ENCODE measurements at regions not wholly inside any gene's neighbourhood (a gene's known extent, or its start where the extent isn't known, plus 50 kb on each side); places are given as distances from the start of the nearest gene placed in this dataset.
"Not testable (repeated sequence)": the region's sequence is repeated elsewhere in the genome, so short reads cannot be mapped to it uniquely, and the experiment has no call there.

GRCh38 chr1:228825041-228825440, 89.8 kb downstream of the RHOU start:
- no peak for DNase-seq

- no peak for DNase-seq
Measured at GRCh38 chr1:228825840-228826484, 90.7 kb downstream of the RHOU start.

GRCh38 chr1:228827019-228827418, 91.7 kb downstream of the RHOU start:
- DNase-seq = no peak

- no peak for DNase-seq
Measured at GRCh38 chr1:228828151-228828550, 92.9 kb downstream of the RHOU start.

- no peak for DNase-seq
Measured at GRCh38 chr1:228830185-228830953, 95.1 kb downstream of the RHOU start.

- DNase-seq = no peak
Measured at GRCh38 chr1:228830954-228831481, 95.7 kb downstream of the RHOU start.

GRCh38 chr1:228833911-228834688, 98.8 kb downstream of the RHOU start:
- no peak for DNase-seq

GRCh38 chr1:228835456-228835855, 100.2 kb downstream of the RHOU start:
- no peak for DNase-seq

- no peak for DNase-seq
Measured at GRCh38 chr1:228835911-228836310, 100.6 kb downstream of the RHOU start.

GRCh38 chr1:228836427-228836826, 101.1 kb downstream of the RHOU start:
- DNase-seq = no peak

- DNase-seq = no peak
Measured at GRCh38 chr1:228837032-228837431, 101.8 kb downstream of the RHOU start.

- peak in 1 of 2 experiments; percentile 19 for DNase-seq
Measured at GRCh38 chr1:228837817-228838716, 102.8 kb downstream of the RHOU start.

GRCh38 chr1:228838717-228839500, 103.6 kb downstream of the RHOU start:
- DNase-seq = no peak

- DNase-seq = no peak
Measured at GRCh38 chr1:228839656-228840055, 104.4 kb downstream of the RHOU start.

GRCh38 chr1:228841632-228842031, 106.4 kb downstream of the RHOU start:
- DNase-seq = no peak

- peak in 1 of 2 experiments; percentile 27 for DNase-seq
Measured at GRCh38 chr1:228842094-228842775, 107.0 kb downstream of the RHOU start.

- DNase-seq = no peak
Measured at GRCh38 chr1:228845101-228845500, 109.8 kb downstream of the RHOU start.

GRCh38 chr1:228846952-228847351, 111.7 kb downstream of the RHOU start:
- DNase-seq = no peak

- DNase-seq = not testable (repeated sequence)
Measured at GRCh38 chr1:228847451-228847850, 112.2 kb downstream of the RHOU start.

- DNase-seq = no peak
Measured at GRCh38 chr1:228848406-228848805, 113.1 kb downstream of the RHOU start.

GRCh38 chr1:228849011-228849541, 113.8 kb downstream of the RHOU start:
- no peak for DNase-seq

Measured in SHP77 (cell line).